ENCODE measurements at regions not wholly inside any gene's neighbourhood (a gene's known extent, or its start where the extent isn't known, plus 50 kb on each side); places are given as distances from the start of the nearest gene placed in this dataset.

GRCh38 chr6:81387163-81387562, 365.3 kb downstream of the TENT5A start:
- no peak overlapping the region for H3K27ac ChIP-seq
- TF ChIP-seq CTCF (IDR thresholded peaks at IDR 0.05): no peak
- no peak for TF ChIP-seq ZFX (IDR thresholded peaks at IDR 0.05; ENCODE audit: borderline replicate concordance)

DNA sequence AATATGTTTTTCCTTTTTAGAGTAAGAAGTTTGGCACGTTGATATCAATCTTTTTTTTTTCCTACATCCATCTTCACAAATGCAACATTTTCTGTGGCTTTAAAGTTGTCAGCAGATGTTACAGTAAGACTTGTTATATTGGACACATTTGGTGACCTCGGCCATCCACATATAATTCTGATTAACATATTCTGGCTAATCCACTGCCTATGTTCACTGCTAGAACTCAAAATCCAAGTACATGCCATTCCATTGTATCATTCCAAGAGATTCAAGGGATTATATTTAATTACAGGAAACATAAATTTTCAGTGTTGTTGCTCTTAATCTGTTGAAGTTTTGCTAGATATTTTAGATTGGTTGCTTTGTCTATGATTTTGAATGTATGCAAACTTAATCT, 367.6 kb downstream of the TENT5A start:
- TF ChIP-seq ZFX (IDR thresholded peaks at IDR 0.05; ENCODE audit: borderline replicate concordance) (no peak), CTCF (IDR thresholded peaks at IDR 0.05) (no peak)
- no peak overlapping the region for H3K27ac ChIP-seq

DNA sequence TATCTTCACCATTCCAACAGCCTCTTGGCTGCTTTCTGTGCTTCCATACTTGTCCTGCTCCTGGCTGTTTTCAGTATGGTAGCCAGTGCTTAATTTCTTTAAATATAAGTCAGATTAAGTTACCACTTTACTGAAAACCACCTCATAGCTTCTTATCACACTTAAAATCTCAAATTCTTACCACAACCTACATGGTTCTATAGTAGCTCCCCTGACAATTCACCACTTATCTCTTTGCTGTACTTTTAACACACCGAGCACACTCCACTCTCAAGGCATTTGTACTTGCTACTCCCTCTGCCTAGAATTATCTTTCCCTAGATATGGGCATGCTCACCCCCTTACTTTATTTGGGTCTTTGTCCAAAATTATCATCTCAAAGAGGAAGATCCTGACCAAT, 369.0 kb downstream of the TENT5A start:
- H3K27ac ChIP-seq: no peak overlapping the region
- TF ChIP-seq CTCF (IDR thresholded peaks at IDR 0.05): no peak
- TF ChIP-seq ZFX (IDR thresholded peaks at IDR 0.05; ENCODE audit: borderline replicate concordance): no peak

GRCh38 chr6:81382852-81383251, 369.6 kb downstream of the TENT5A start:
- H3K27ac ChIP-seq: no peak overlapping the region
- TF ChIP-seq ZFX (IDR thresholded peaks at IDR 0.05; ENCODE audit: borderline replicate concordance) (no peak), CTCF (IDR thresholded peaks at IDR 0.05) (no peak)

DNA sequence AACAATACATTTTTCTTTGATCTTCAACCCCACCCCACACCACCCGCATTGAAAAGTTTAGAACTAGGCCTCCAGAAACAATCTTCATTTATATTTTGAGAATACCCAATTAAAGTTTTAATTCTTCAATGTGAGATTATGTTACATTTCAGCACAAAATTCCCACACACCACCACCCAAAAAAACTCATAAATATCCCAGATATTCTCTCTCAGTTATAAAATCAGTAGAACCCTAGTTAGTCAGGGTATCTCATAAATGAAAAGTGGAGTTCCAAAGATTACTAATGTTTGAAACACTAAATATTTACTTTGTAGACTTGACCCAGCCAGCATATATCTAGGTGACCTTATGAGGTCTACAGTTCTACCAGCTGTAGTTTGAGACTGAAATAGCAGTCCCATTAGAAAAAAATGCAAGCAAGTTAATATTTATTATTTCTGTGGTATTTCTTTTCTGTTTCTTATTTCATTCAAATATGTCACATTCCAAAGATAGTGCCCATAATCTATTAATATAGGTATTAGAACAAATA, 371.0 kb downstream of the TENT5A start:
- H3K27ac ChIP-seq: no peak overlapping the region
- TF ChIP-seq ZFX (IDR thresholded peaks at IDR 0.05; ENCODE audit: borderline replicate concordance): no peak
- no peak for TF ChIP-seq CTCF (IDR thresholded peaks at IDR 0.05)

DNA sequence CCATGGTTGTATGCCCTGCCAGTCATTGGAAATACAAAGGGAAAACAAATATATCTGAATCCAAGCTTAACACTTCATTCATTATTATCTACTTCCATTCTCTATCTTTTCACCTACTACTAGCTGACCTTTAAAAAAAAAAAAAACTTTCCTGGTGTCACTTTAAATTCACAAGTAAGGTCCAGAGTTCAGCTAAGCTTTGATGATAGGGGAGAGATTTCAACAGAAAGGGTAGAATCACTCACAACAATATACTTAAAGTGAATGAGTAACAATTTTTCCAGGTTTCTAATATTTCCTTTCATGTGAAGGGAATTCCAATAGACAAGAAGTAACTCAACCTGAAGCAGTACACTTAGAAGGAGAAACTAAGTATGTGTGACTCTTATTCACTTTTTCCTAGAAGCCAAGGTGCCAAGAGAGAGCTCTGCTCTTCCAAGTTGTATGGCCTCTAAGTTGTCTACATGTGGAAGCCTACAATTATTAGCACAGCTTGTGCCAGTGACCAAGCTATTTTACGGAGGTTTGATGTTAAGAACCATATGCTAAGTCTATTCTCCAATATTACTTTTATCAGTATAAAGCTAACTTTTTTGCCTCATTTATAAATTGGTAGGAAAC, 371.7 kb downstream of the TENT5A start:
- TF ChIP-seq ZFX (IDR thresholded peaks at IDR 0.05; ENCODE audit: borderline replicate concordance) (no peak), CTCF (IDR thresholded peaks at IDR 0.05) (no peak)
- H3K27ac ChIP-seq: no peak overlapping the region

GRCh38 chr6:81376745-81377144, 375.7 kb downstream of the TENT5A start:
- TF ChIP-seq CTCF (IDR thresholded peaks at IDR 0.05): no peak
- no peak for TF ChIP-seq ZFX (IDR thresholded peaks at IDR 0.05; ENCODE audit: borderline replicate concordance)
- H3K27ac ChIP-seq: no peak overlapping the region

Measured in 22Rv1 (cell line).